GM12864 (cell line): ENCODE measurements at regions not wholly inside any gene's neighbourhood (a gene's known extent, or its start where the extent isn't known, plus 50 kb on each side); places are given as distances from the start of the nearest gene placed in this dataset.

Experiments
- DNase-seq: peaks from one replicate; pipeline ENCODE4 v3.0.0-alpha.2; 2011; ENCODE audit warnings: low read depth
- H3K4me3 ChIP-seq: 2 replicates; pipeline ENCODE4 v1.5.1; 2011; ENCODE audit warnings: mild to moderate bottlenecking, low read depth, low read length, control low read depth
- TF ChIP-seq, protein P1 (sequence below): IDR thresholded peaks from 2 replicates; pipeline ENCODE4 v1.5.1; 2011; ENCODE audit warnings: low read depth, mild to moderate bottlenecking, moderate library complexity, low read length, control low read depth, inconsistent platforms; ENCODE audit errors: missing control alignments

DNA sequence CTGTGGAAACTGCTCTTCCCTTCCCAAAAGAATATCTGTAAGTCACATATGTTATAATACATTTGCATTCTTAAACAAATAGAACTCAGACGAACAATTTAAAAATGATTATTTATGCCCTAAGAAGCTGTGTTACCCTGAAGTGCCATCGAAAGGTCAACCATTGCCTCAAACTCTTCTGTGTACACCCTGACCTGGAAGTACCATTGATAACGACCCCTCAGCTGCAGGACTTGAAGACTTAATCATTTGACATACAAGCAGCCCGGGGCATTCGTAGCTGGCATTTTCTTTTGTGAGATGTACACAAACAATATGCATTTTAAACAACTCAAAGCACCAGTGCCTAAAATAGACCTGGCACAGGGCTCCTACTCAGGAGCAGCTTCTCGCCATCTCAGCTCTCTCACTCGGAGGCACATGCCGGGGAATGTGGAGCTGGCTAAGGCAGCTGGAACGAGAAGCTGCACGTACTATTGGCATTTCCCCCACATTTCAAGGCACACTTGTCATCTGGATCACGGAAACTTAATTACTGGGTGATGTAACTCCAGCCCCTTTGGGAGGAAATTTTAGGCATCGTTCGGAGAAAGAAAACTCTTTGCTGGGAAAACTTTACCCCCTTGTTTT lies 170.0 kb upstream of the GALNT5 start:
- TF ChIP-seq, protein P1, sequence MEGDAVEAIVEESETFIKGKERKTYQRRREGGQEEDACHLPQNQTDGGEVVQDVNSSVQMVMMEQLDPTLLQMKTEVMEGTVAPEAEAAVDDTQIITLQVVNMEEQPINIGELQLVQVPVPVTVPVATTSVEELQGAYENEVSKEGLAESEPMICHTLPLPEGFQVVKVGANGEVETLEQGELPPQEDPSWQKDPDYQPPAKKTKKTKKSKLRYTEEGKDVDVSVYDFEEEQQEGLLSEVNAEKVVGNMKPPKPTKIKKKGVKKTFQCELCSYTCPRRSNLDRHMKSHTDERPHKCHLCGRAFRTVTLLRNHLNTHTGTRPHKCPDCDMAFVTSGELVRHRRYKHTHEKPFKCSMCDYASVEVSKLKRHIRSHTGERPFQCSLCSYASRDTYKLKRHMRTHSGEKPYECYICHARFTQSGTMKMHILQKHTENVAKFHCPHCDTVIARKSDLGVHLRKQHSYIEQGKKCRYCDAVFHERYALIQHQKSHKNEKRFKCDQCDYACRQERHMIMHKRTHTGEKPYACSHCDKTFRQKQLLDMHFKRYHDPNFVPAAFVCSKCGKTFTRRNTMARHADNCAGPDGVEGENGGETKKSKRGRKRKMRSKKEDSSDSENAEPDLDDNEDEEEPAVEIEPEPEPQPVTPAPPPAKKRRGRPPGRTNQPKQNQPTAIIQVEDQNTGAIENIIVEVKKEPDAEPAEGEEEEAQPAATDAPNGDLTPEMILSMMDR: no peak

DNA sequence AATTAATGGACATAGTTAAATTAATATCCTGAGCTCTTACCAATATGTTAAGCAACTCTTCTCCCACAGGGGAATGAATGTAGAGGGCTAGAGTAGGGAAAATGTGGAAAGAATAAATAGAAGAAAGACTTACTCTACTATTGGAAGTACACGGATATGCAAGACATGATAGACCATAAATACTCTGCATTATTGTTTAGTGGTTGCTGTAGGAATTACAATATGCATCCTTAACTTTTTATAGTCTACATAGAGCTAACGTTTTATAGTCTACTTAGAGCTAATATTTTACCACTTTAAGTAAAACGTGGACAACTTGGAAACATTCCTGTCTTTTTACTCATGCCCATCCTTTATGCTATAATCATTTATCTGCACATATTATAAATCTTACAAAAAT lies 163.8 kb upstream of the GALNT5 start:
- no peak overlapping the region for H3K4me3 ChIP-seq
- TF ChIP-seq, protein P1: no peak
- no peak for DNase-seq

More for the DNA sequence above, 170.0 kb upstream of the GALNT5 start:
- no peak for DNase-seq
- no peak overlapping the region for H3K4me3 ChIP-seq

DNA sequence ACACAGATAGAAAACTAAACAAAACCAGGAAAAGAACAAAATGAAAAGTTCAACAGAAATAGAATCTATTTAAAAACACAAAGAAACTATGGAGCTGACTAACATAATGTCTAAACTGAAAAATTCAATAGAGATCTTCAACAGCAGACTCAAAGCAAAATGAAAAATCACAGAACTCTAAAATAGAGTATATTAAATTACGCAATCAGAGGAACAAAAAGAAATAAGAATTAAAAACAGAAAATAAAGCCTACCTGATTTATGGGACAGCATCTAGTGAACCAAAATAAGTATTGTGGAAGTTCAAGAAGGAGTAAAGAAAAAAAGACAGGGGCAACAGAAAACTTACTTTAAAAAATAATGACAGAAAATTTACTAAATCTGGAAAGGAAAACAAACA lies 152.1 kb upstream of the GALNT5 start:
- TF ChIP-seq, protein P1: no peak
- H3K4me3 ChIP-seq: no peak overlapping the region
- no peak for DNase-seq

DNA sequence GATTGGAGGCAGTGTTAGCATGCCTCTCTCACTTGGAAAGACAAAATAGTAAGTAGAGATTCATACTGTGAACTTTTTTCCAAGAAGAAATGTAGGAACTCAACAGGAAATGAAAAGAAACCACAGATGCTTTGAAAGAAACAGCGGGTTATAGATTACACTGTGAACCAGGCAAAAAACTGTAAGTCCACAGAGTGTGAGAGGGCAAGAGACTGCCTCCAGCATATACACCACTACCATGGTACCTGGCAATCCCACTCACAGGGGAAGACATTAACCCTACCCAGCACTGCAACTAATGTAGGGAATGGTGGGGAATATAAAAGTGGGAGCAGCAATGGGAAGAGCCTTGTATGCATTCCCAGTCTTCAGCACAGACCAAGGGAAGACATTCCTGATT lies 150.6 kb upstream of the GALNT5 start:
- TF ChIP-seq, protein P1: no peak
- no peak overlapping the region for H3K4me3 ChIP-seq
- no peak for DNase-seq

DNA sequence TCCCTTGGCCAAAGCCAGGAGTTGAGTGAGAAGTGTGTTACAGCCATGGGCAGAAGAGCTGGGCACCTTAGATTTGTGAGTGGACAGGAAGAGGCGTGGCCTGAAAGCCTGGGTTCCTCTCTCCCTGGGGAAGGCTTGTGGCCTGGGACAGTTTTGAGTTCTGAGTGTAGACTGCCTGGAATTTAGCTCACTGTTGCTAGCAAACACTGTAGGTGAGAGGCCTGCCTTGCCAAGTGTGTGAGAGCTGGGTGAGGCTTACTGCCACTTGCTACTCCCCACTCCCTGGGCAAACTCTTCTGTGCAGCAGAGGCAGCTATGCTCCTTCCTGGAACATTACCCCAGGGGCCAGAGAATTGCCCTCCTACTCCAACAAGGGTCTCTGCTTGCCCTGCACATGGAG lies 150.0 kb upstream of the GALNT5 start:
- H3K4me3 ChIP-seq: no peak overlapping the region
- TF ChIP-seq, protein P1: no peak
- no peak for DNase-seq

DNA sequence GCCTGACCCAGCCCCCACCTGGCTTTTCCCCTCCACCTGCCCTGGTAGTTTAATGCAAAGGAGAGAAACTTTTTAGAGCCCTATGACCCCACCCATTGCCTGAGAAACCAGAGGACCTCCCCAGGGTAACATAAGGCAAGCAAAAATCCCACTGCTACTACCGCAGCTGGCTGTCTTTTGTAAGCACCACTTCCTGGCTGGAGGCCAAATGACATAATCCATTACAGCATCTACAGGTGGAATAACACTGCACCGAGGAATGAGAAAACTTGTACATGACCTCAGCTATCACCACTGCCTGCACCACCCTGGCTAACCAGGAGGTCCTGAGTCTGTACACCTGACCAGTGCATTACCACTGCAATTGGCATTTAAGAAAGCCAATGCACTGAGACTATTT lies 149.6 kb upstream of the GALNT5 start:
- DNase-seq: no peak
- TF ChIP-seq, protein P1: no peak
- no peak overlapping the region for H3K4me3 ChIP-seq

DNA sequence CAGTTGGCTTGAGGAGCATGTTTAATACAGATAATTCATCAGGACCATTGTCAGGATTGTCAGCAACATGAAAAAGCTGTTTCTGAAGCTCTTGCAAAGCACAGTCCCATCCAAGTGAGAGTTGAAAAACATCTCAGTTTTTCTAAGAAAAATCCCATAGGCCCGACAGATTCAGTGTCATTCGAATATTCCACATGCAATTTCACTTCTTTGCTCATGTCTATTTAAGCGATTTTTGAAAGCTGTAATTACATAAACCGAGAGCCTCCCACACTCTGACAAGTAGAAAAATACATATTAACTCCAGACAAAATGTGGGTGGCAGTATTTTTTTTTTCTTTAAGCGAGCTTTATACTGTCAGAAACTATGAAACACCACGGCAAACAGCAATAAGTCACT lies 134.7 kb upstream of the GALNT5 start:
- no peak overlapping the region for H3K4me3 ChIP-seq
- no peak for DNase-seq
- TF ChIP-seq, protein P1: no peak
